NB4 (cell line): ENCODE measurements at regions not wholly inside any gene's neighbourhood (a gene's known extent, or its start where the extent isn't known, plus 50 kb on each side); places are given as distances from the start of the nearest gene placed in this dataset.

Source experiments
- DNase-seq: peaks from one replicate; pipeline ENCODE4 v3.0.0; 2010; ENCODE audit warnings: low read depth
- H3K4me3 ChIP-seq: one replicate; pipeline ENCODE4 v1.5.1; 2011; ENCODE audit warnings: mild to moderate bottlenecking, low read depth, low read length, moderate library complexity
- MYC ChIP-seq: IDR thresholded peaks from 2 replicates; pipeline ENCODE4 v1.6.1; 2011; ENCODE audit warnings: low read depth, low read length
- POLR2A ChIP-seq: IDR thresholded peaks from 2 replicates; pipeline ENCODE4 v1.6.1; 2011; ENCODE audit warnings: mild to moderate bottlenecking; ENCODE audit not compliant: insufficient read length; ENCODE audit errors: extremely low read depth
- TF ChIP-seq, protein P1 (sequence below): IDR thresholded peaks from 2 replicates; pipeline ENCODE4 v1.6.1; 2011; ENCODE audit warnings: low read depth, low read length
- TF ChIP-seq, protein P2 (sequence below): IDR thresholded peaks from one replicate; pipeline ENCODE4 v1.5.1; 2012; ENCODE audit warnings: low read depth, low read length

DNA sequence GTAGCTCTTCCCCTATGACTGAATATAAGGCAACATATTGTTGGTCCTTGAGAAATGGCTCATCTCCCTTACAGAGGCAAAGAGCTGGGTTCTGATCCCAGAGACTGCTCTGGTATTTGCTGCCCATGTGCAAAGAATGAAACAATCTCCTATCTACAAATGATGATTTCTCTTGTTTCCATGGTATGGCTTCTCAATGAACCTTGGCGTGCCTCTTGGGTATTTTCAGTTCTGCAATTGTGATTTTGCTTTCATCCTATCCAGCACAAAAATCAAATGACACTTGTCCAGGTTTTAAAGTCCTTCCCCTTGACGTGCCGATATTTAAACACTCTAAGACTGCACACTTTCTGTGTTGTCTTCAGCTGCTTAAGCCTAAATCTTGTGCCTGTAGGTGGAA is 109.8 kb upstream of the NR2F2 start:
- DNase-seq: no peak
- TF ChIP-seq POLR2A: no peak
- no peak for TF ChIP-seq MYC
- TF ChIP-seq, protein P1, sequence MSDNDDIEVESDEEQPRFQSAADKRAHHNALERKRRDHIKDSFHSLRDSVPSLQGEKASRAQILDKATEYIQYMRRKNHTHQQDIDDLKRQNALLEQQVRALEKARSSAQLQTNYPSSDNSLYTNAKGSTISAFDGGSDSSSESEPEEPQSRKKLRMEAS: no peak
- TF ChIP-seq, protein P2, sequence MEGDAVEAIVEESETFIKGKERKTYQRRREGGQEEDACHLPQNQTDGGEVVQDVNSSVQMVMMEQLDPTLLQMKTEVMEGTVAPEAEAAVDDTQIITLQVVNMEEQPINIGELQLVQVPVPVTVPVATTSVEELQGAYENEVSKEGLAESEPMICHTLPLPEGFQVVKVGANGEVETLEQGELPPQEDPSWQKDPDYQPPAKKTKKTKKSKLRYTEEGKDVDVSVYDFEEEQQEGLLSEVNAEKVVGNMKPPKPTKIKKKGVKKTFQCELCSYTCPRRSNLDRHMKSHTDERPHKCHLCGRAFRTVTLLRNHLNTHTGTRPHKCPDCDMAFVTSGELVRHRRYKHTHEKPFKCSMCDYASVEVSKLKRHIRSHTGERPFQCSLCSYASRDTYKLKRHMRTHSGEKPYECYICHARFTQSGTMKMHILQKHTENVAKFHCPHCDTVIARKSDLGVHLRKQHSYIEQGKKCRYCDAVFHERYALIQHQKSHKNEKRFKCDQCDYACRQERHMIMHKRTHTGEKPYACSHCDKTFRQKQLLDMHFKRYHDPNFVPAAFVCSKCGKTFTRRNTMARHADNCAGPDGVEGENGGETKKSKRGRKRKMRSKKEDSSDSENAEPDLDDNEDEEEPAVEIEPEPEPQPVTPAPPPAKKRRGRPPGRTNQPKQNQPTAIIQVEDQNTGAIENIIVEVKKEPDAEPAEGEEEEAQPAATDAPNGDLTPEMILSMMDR: no peak
- no peak overlapping the region for H3K4me3 ChIP-seq

DNA sequence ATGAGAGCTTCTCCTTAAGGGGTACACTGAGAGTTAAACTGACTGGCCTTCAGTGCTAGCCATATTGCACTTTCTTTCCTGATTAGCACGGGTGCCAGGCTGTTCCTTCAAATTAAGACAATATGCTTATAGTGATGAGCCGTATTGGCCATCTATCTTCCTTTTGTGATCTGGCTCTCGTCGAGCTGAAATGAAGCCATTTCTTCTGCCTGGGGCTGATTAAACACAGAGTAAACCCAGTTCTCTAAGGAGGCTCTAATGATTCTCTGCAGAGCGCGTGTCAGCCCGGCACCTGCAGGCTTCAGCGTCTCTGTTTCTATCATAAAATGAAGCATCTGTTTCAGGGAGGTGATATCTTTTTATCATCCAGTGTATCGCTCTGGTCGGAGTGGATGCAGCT is 107.5 kb upstream of the NR2F2 start:
- DNase-seq: peak; percentile 7
- H3K4me3 ChIP-seq: no peak overlapping the region
- TF ChIP-seq, protein P2: no peak
- TF ChIP-seq, protein P1: no peak
- TF ChIP-seq POLR2A (no peak), MYC (no peak)

DNA sequence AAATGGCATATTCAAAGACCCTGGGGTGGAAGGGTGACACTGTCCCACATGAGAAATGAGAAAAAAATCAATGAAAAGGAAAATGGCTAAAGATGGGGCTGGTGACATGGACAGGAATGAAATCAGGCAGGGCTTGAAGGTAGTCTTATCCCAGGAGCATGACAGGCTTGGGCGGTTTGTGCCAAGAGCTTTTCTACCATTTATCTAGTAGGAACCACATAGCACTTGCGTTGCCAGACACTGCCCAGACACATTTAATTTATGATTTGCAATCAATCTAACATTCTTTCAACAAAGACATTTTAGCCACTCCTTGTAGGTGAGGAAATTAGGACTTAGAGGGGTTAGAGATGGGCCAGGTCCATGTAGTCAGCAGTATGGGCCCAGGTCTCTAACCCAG is 106.6 kb upstream of the NR2F2 start:
- TF ChIP-seq POLR2A (no peak), MYC (no peak)
- TF ChIP-seq, protein P1: no peak
- TF ChIP-seq, protein P2: no peak
- DNase-seq: no peak
- H3K4me3 ChIP-seq: no peak overlapping the region

DNA sequence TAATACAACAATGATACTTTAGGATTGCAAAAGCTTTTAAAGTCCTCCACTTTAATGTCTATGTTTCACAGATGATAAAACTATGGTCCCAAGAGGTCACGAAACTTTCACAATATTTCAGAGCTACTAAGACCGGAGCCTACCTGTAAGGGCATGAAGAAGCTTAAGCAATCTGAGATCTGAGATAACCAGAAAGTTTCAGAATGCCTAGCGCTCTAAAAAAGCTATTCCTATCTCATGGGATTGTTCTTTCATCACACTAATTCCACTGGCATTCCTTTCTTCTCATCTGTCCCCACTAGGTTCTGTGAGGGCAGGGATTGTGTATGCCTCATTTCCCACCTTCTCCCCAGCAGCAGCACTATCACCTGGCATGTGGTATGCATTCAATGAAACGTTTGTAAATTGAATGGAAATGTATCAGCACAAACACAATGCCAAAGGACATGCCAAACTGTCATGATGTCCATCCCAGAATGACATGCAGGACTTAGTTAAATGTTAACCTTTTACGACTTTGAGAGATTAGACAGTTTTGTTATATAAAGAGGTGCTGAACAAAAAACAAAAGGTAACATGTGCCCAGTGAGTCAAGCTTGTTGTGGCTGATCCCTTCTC is 104.7 kb upstream of the NR2F2 start:
- no peak for TF ChIP-seq POLR2A
- TF ChIP-seq, protein P2: no peak
- TF ChIP-seq, protein P1: no peak
- no peak for TF ChIP-seq MYC
- H3K4me3 ChIP-seq: no peak overlapping the region
- no peak for DNase-seq

DNA sequence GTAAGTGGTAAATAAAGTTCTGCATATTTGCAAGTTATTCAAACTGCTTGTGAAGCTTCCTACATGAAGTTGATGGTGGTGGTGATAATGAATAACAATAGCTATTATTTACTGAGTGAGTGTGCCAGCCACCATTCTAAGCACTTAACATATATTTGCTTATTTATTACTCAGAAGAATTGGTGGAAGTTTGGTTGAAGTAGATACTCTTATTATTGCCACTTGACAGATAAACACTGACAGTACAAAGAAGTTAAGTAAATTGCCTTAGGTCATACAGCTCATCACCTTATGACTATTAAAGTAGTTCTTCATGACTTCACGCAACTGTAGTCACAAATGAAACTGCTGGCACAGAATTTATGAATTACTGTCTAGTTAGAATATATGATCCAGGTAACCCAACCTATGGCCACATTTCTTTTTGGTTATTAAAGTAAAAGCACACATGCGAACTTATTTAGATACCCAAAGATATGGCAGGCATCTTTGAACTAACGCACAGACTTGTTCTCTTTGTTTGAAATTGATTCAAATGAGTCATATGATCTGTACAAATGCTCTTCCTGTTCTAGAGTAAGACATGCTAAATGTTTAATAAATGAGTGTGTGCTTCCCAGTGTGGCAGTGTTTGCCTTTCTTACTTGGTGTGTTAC is 99.8 kb upstream of the NR2F2 start:
- H3K4me3 ChIP-seq: no peak overlapping the region
- TF ChIP-seq POLR2A (no peak), MYC (no peak)
- TF ChIP-seq, protein P1: no peak
- TF ChIP-seq, protein P2: no peak
- DNase-seq: no peak
